GM19025 (cell line): ENCODE measurements at regions not wholly inside any gene's neighbourhood (a gene's known extent, or its start where the extent isn't known, plus 50 kb on each side); places are given as distances from the start of the nearest gene placed in this dataset.

Source experiments
- ATAC-seq: cut with Tn5 transposase; IDR thresholded peaks from one replicate; pipeline ENCODE4 v1.9.1; 2021; ENCODE audit warnings: mild to moderate bottlenecking, low read depth, moderate library complexity; ENCODE audit not compliant: unreplicated experiment

DNA sequence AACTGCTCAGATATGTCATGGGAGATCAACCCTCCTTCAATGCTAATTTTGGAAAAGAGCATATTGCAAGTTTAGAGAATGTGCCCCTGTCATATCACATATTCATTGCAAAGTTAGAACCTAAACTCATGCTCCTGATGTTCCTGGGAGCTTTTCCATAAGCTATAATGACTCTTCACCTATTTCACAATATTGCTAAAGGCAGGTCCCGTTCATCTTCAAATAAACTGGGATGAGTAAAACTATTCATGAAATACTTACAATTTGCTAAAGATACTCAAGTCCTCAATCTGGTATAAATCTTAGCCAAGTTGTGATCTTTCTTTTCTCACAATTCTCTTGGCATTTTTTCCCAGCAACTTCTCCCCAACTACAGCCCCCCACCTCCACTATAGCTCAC, 121.7 kb upstream of the TNFAIP3 start:
- ATAC-seq, result no peak

DNA sequence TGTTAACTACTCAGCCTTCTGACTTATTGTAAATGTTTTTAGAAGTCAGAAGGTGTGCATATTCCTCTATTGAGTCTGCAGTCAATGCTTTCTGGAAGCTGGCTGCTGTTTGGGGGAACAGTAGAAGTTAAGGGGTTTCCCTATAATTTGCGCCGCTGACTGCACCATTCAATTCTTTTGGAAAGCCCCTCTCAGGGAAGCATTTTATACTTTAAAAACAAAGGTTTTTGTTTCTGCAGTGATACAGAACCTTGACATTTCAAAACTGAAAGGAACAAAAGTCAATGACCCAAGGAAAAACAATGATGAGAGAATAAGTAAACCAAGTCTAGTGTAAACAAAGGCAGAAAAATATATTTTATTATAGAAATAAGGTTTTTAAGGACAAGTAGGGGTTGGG, 120.8 kb upstream of the TNFAIP3 start:
- no peak for ATAC-seq

DNA sequence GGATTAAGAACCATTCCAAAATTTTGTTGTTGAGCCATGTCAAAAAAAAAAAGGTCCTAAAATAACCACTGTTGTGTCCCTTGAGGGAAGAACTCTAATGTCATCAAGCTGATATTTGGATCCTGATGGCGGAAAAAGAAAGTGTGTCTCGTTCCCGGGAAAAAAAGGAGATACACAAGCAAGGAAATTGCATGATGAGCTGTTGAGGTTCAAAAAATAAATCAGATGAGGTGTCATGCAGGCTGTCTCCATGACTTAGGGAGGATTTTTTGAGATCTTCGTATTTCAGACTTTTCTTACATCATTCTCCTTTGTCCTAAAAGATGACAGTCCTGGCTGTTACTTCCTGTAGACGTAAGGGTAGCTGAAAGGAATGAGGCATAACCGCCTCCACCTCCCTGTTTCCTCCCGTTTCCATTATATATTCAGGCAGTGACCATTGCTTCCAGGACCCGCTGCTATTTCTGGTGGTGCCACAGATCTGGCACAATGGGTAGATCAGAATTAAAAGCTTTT, 117.3 kb upstream of the TNFAIP3 start:
- no peak for ATAC-seq

DNA sequence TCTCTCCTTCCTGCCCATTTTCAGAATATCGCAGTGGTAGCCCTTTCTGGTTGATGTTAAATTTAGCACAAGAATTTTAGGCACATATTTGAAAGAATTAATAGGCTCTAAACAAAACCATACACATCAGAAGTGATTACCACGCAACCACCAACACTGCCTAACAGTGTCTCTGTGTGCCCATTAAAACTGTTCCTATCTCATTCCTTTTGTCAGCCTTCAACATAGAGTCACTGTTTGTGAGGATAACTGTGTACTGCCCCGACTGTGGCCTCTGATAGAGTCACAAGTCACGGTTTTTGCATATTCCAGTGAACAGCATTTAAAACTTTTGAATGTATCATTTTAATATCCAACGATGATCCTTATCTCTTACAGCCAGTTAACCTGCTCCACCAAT, 116.8 kb upstream of the TNFAIP3 start:
- no peak for ATAC-seq

DNA sequence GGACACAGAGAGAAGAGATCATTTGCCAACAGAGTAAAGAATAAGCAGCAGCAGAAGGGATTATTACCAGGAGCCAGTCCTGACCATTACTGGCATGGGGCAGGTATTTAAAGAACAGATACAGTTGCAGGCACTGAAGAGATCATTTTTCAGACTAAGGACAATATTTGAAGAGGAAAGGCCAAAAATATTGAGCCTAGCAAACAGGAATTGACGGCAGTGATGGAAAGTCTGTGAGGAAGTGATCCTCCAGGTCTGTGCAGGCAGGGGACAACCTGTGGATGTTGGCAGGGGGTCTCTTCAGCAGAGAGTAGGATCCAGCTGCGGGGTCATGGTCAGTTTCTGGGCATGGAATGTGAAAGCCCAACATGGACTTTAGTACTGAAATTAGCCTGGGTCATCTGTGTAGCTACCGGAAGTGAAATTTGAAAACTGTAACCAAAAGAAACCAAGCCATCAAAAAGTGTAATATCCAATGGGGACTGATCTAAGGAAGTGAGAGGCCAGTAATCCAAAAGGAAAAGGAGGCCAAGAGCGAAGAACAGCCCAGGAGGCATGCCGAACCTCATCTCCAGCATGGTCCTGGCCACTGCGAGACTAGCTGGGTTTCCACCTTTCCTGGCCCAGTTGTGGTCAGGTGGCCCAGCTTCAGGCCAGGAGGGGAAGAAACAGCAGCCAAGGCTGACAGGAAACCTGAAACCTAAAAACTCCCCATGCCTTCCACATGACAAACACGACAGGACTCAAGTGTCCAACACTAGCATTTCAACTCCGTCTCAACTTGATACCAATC, 115.1 kb upstream of the TNFAIP3 start:
- ATAC-seq, result no peak

DNA sequence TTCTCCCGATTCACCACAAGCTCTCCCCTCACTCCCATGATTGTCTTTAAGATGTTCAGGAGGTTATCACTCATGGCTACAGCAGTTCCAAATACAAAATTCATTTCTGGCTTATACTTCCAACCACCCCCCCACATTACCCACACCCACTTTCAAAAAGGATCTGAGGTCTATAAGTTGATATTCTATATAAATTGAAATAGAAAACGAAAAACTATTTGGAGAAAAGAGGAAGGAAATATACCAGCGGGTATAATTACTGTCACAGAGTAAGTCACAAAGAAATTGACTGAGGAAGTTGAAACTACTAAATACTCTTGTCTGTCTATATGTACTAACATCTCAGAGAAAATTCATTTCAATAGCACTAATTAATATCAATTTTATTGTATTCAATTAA, 112.7 kb upstream of the TNFAIP3 start:
- ATAC-seq, result no peak

DNA sequence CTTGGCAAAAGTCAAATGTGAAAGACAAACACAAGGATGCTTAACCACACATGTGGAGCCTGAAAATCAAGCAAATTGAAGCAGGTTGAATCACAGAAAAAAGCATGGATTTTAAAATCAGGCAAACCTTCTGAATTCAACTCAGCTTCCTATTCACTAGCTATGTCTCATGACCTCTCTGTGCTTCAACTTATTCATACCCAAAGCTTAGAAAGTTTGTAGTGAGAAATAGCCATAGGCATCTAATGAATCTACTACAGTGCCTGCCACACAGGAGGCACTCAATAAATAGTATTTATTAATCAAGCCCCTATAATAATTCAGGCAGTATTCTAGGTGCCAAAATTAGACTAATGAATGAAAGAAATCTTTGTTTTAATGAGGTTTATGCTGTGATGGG, 112.2 kb upstream of the TNFAIP3 start:
- ATAC-seq, result no peak

DNA sequence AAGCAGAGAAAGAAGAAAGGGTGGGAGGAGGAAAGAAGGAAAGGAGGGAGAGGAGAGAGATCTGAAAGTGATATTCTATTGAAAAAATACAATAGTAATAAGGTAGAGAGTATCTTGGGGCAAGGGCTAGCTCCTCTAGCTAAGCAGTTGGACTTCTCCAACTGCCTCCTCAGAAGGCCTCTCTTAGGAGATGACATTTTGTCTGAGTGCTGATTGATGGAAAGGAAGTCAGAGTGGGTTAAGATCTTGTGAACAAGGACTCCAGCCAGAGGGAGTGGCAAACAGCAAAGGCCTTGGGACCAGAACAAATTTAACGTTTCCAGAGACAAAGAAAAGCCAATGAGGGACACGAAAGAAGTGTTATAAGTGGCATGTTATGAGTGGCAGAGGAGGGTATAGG, 111.8 kb upstream of the TNFAIP3 start:
- no peak for ATAC-seq

DNA sequence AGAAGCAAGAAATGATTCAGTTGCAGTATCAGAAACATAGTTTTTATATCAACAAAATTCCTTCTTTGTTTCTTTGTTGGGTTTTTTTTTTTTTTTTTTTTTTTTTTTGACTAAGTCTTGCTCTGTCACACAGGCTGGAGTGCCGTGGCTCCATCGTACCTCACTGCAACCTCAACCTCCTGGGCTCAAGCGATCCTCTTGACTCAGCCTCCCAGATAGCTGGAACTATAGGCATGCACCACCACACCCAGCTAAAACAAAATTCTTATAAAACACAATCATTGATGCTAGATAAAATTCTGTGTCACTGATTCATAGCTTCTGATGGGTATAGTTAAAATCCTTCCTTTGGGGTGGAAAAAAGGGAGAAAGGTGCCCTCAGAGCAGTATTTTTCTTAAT, 110.3 kb upstream of the TNFAIP3 start:
- no peak for ATAC-seq

DNA sequence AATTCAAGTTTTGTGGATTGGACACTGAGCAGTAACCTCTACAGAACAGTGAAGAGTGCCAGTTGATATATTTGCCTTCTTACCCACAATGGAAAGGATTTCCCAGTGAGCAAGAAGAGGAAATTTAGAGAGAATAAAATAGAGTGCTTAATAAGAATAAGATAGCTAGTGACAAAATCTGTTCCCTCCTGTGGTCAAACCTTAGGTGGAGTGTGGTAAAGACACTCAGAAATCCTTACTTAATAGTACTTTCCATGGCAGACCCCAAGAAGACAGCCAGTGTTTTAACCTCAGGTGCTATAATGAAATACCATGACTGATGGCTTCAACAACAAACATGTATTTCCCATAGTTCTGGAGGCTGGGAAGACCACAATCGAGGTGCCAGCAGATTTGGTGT, 108.4 kb upstream of the TNFAIP3 start:
- ATAC-seq, result no peak

DNA sequence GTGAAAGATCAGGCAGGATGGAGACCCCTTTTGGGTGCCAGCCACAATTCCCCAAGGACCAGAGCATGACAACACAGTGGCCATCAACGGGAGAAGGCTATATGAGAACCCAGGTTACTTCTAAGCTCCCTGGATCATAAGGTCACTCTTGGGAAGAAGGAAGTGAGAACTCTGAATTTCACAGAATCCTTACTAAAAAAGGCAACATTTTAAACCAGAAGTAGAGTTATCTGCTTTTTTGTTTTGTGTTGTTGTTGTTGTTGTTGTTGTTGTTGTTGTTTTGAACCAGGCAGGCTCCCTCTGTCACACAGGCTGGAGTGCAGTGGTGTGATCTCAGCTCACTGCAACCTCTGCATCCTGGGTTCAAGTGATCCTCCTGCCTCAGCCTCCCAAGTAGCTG, 107.4 kb upstream of the TNFAIP3 start:
- no peak for ATAC-seq

DNA sequence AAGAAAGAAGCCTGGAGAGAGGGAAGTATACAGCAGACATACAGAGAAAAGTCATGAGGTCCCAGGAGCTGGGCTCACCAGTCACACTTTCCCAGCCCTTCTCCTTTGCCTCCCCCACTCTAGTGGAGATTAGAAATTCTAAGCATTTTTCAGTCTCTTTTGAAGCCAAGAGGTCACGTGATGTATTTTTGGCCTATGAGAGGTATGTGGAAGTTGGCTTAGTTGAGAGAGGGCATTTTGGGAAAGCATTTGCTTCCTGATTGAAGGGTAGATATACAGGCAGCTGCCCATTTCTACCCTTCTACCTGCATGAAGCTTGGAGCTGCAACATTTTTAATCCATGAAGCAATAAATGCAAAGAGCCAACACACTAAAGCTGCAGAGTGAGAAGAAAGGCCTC, 106.0 kb upstream of the TNFAIP3 start:
- ATAC-seq, result no peak

DNA sequence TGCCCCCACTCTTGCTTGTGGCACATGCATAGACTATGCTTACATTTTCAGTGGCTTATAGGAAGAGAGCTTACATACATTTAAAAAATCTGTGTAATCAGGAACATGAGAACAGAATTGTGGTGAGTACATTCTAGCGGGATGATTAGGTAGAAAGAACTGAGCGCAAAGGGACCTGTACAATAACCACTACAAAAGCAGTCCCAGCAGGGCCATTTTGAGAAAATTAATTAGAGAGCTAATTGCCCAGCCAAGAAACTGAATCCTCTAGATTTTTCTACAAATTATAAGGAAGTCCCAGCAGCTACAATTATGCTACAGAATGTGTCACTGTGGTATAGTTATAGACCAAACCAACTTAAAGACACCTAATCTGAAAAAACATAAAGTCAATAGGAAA, 105.6 kb upstream of the TNFAIP3 start:
- no peak for ATAC-seq

DNA sequence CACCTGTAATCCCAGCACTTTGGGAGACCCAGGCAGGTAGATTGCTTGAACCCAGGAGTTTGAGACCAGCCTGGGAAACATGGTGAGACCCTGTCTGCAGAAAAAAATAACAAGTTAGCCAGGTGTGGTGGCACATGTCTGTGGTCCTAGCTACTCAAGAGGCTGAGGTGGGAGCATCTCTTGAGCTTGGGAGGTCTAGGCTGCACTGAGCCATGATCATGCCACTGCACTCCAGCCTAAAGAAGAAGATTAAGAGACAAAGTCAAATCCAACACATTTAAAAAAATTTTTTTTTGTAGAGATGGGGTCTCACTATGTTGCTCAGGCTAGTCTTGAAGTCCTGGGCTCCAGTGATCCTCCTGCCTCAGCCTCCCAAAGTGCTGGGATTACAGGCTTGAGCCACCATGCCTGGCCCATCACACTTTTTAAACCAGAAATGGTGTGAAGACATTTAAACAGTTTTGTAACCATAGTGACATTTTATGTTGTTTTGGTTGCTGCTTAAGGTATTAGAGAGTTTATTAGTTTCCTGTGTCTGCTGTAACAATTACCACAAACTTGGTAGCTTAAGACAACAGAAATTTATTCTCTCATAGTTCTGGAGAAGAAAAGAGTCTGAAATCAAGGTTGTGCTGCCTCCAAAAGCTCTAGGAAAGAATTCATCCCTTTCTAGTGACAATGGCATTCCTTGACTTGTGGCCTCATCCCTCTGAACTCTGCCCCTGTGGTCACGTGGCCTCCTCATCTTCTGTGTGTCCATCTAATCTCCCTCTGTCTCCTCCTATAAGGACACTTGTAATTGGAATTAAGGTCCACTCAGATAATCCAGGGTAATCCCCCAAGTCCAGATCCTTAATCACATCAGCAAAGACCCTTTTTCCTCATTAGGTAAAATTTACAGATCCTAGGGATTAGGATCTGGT, 104.6 kb upstream of the TNFAIP3 start:
- no peak for ATAC-seq

DNA sequence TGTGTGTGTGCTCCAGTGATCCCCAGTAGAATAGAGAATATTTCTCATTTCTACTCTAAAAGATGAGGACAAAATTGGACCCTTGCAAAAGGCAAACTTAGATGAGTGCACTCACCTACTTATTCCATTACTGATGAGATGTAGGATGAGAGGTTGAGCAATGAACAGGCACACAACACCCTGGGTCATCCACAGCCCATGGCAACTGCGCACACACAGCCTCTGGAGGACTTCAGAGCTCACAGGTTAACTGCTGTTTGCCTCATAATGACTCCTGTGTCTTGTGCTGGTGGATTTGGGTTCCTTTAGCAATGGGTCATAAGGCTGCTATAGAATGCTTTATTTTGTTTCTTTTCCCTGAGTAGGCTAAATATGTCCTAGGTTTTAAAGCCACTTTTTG, 103.6 kb upstream of the TNFAIP3 start:
- ATAC-seq, result no peak

DNA sequence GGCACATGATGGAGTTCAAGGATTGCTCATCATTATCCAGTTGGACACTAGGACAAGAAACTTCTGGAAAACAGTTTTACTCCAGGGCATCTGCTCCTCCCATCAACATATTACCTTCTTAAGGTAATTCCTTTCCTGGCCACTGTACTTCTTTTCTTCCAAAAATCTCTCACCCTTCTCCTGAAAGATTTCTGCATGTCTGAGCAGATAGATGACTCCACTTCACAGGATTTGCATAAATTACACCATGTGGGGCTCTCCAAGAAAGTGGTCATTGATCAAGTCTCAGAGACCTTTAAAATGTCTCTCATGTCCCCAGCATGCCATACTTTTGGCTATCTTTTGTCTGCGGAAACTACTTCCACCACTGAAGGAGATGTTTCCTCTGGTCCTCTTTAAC, 103.2 kb upstream of the TNFAIP3 start:
- ATAC-seq, result no peak

DNA sequence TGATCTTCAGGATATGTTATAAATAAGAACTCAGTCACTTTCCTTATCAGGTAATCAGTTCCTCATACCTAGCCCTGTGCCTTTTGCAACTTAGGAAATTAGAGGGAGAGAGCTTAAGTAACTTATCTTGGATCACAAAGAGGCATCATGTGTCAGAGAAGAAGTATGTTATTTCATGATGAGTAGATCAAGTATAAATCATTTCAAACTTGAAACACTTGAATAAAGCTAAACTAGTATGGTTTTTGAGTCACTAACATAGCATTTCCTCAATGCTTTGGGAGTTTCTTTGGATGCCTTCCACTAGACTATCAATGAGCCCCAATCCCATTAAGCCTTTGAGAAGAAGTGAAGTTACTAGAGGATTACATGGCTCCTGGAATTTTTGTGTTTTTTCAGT, 102.6 kb upstream of the TNFAIP3 start:
- ATAC-seq, result no peak

DNA sequence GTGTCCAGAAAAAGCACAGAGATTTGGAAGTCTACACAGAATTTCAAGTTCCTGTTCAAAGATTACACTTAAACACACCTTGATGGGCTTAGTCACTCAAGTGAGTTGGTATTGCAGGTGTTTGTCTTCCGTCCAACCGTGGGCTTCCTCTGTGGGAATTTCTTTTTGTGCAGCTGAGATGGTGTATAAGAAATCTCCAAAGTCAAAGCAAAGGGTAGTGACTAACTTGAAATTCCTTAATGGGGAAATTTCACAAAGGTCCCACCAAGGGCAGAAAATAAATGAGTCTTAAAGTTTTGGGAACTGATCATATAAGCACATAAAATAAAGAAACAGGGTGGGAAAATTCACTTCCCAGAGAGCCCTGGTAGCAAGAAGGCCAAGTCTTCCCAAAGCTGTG, 102.0 kb upstream of the TNFAIP3 start:
- ATAC-seq, result no peak

DNA sequence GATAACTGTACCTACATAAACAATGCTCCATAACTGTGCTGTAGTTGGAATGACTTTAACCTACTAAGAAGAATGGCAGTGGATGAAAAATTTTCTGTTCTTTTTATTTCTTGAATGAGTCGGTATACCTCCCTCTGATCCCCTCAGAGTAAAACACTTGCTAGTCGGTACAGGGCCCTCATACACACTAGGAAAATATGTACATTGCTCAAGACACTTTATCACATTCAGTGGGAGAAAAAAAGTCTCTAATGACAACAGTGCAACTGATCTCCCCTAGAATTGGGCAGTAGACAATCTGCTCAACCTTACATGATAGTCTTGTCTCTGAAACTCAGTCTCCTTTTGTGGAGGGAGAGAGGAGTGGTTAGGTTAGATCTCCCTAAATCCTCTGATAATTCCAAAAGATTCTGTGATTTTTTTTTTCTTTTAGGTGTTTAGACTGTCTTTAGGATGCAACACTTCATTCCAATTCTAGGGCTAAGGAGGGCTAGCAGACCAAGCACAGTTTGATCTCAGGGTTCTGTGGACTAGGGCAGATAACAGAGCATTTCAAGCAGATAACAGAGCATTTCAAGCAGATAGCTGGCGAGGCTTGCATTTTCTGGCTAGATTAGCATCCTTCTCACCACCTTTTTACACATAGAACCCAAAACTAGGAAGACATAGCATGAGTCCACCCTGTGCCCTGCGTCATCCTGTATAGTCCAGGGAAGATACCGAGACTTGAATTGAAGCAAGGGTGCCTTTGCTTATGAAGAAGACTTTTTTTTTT, 100.3 kb upstream of the TNFAIP3 start:
- ATAC-seq, result no peak

DNA sequence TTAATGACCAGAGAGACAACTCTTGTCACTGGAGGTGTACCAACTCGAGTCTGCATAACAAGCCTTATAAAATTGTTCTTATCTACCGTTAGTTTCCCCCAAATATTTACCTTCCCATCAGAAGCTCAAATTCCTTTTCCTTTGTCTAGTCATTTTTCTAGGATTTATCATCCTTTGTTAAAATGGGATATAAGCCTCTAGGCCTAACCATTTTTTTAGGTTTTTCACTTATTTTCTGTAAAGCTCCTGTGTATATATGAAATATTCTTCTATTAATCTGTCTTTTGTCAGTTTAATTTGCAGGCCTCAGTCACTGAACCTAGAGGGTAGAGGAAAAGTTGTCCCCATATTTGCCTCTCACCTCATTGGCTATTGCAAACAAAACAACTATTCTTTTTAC, 99.6 kb upstream of the TNFAIP3 start:
- no peak for ATAC-seq
